GM23338 (cell line): ENCODE measurements at regions not wholly inside any gene's neighbourhood (a gene's known extent, or its start where the extent isn't known, plus 50 kb on each side); places are given as distances from the start of the nearest gene placed in this dataset.
A peak's percentile ranks its signal among the peaks of the same experiment; 100 is the strongest.

Experiments
- ATAC-seq: fragments of 200-7000 bp; cut with Tn5 transposase; 3 replicates; pipeline ENCODE4 v1.9.1; 2020
- DNase-seq: peaks from one replicate; pipeline ENCODE4 v3.0.0-alpha.2; 2015; ENCODE audit warnings: low spot score
- H2AFZ ChIP-seq: fragments of 200-600 bp; sonication (generic); 2 replicates; pipeline ENCODE4 v1.8.0; 2016; ENCODE audit warnings: antibody characterized with exemption, mild to moderate bottlenecking, moderate library complexity
- H3F3A ChIP-seq: fragments of 200-600 bp; sonication (generic); replicated peaks from 2 replicates; pipeline ENCODE4 v1.8.0; 2017; ENCODE audit warnings: antibody characterized with exemption, mixed run types, low read depth
- H3K27ac ChIP-seq: fragments of 200-600 bp; sonication (generic); 2 replicates; pipeline ENCODE4 v1.6.1; 2016; ENCODE audit warnings: low read depth
- H3K27me3 ChIP-seq: fragments of 200-600 bp; sonication (generic); 2 replicates; pipeline ENCODE4 v1.8.0; 2016; ENCODE audit warnings: mild to moderate bottlenecking, mixed run types, moderate library complexity; ENCODE audit not compliant: insufficient read depth
- H3K36me3 ChIP-seq: fragments of 200-600 bp; sonication (generic); 2 replicates; pipeline ENCODE4 v1.8.0; 2016; ENCODE audit warnings: mild to moderate bottlenecking; ENCODE audit not compliant: insufficient read depth
- H3K4me1 ChIP-seq: fragments of 200-600 bp; sonication (generic); 2 replicates; pipeline ENCODE4 v1.8.0; 2016; ENCODE audit warnings: mild to moderate bottlenecking, moderate library complexity; ENCODE audit not compliant: insufficient read depth
- H3K4me2 ChIP-seq: fragments of 200-600 bp; sonication (generic); 2 replicates; pipeline ENCODE4 v1.7.1; 2017; ENCODE audit warnings: mixed run types
- H3K4me3 ChIP-seq: fragments of 200-600 bp; sonication (generic); 2 replicates; pipeline ENCODE4 v1.6.1; 2016; ENCODE audit warnings: mixed run types
- H3K79me2 ChIP-seq: fragments of 200-600 bp; sonication (generic); replicated peaks from 2 replicates; pipeline ENCODE4 v1.8.0; 2017; ENCODE audit warnings: mild to moderate bottlenecking; ENCODE audit not compliant: insufficient read depth
- H3K9me2 ChIP-seq: fragments of 200-600 bp; sonication (generic); 2 replicates; pipeline ENCODE4 v1.8.0; 2017; ENCODE audit not compliant: insufficient read depth
- H4K20me1 ChIP-seq: fragments of 200-600 bp; sonication (generic); replicated peaks from 2 replicates; pipeline ENCODE4 v1.8.0; 2017; ENCODE audit warnings: mild to moderate bottlenecking; ENCODE audit not compliant: insufficient read depth
- H3K27ac Mint-ChIP-seq: 2 replicates; pipeline ENCODE4 v1.8.0; 2020; ENCODE audit warnings: inconsistent platforms, mild to moderate bottlenecking, moderate library complexity, mixed read lengths
- H3K27me3 Mint-ChIP-seq: 3 replicates; pipeline ENCODE4 v1.8.0; 2022; ENCODE audit warnings: low read depth, mild to moderate bottlenecking, moderate library complexity, mixed read lengths, inconsistent platforms; ENCODE audit not compliant: insufficient read depth, poor library complexity
- H3K36me3 Mint-ChIP-seq: 3 replicates; pipeline ENCODE4 v1.8.0; 2021; ENCODE audit warnings: low read depth, mild to moderate bottlenecking, inconsistent platforms, moderate library complexity, mixed read lengths
- H3K4me1 Mint-ChIP-seq: 3 replicates; pipeline ENCODE4 v1.8.0; 2020; ENCODE audit warnings: mild to moderate bottlenecking, inconsistent platforms, mixed read lengths
- H3K4me3 Mint-ChIP-seq: 3 replicates; pipeline ENCODE4 v1.8.0; 2021; ENCODE audit warnings: moderate library complexity, mild to moderate bottlenecking, inconsistent platforms, mixed read lengths
- H3K9me3 Mint-ChIP-seq: 3 replicates; pipeline ENCODE4 v1.8.0; 2020; ENCODE audit warnings: moderate library complexity, mild to moderate bottlenecking, inconsistent platforms, mixed read lengths
- CREB1 ChIP-seq: fragments of 250-450 bp; sonication (Bioruptor Pico); IDR thresholded peaks from 2 replicates; pipeline ENCODE4 v1.5.0; 2020; ENCODE audit warnings: low read depth, mild to moderate bottlenecking, moderate library complexity
- EZH2 ChIP-seq: fragments of 200-600 bp; sonication (generic); IDR thresholded peaks from one replicate; pipeline ENCODE4 v1.8.0; 2017; ENCODE audit warnings: antibody characterized with exemption, mild to moderate bottlenecking, low read depth; ENCODE audit not compliant: unreplicated experiment
- JUNB ChIP-seq: IDR thresholded peaks from one replicate; pipeline ENCODE4 v1.6.1; 2016; ENCODE audit warnings: antibody characterized with exemption; ENCODE audit not compliant: unreplicated experiment
- NANOG ChIP-seq: IDR thresholded peaks from 2 replicates; pipeline ENCODE4 v1.6.1; 2016; ENCODE audit warnings: antibody characterized with exemption, borderline replicate concordance
- POLR2AphosphoS5 ChIP-seq: IDR thresholded peaks from 2 replicates; pipeline ENCODE4 v1.6.1; 2016; ENCODE audit warnings: antibody characterized with exemption, low read depth
- STAT1 ChIP-seq: IDR thresholded peaks from one replicate; pipeline ENCODE4 v1.6.1; 2016; ENCODE audit warnings: antibody characterized with exemption; ENCODE audit not compliant: unreplicated experiment
- ZNF114 ChIP-seq: fragments of 250-450 bp; sonication (Bioruptor Pico); IDR thresholded peaks from 2 replicates; pipeline ENCODE4 v1.5.0; 2020; ENCODE audit warnings: mild to moderate bottlenecking, moderate library complexity
- ZNF331 ChIP-seq: fragments of 250-450 bp; sonication (Bioruptor Pico); IDR thresholded peaks from 2 replicates; pipeline ENCODE4 v1.5.0; 2020; ENCODE audit warnings: low read depth, mild to moderate bottlenecking, moderate library complexity
- TF ChIP-seq, protein P1 (sequence below): fragments of 250-450 bp; sonication (Bioruptor Pico); IDR thresholded peaks from 2 replicates; pipeline ENCODE4 v1.5.0; 2020; ENCODE audit warnings: mild to moderate bottlenecking, moderate library complexity
- TF ChIP-seq, protein P2 (sequence below): IDR thresholded peaks from one replicate; pipeline ENCODE4 v1.6.1; 2018; ENCODE audit warnings: antibody characterized with exemption; ENCODE audit not compliant: unreplicated experiment
- TF ChIP-seq, protein P3 (sequence below): IDR thresholded peaks from 2 replicates; pipeline ENCODE4 v1.6.1; 2016; ENCODE audit warnings: antibody characterized with exemption

DNA sequence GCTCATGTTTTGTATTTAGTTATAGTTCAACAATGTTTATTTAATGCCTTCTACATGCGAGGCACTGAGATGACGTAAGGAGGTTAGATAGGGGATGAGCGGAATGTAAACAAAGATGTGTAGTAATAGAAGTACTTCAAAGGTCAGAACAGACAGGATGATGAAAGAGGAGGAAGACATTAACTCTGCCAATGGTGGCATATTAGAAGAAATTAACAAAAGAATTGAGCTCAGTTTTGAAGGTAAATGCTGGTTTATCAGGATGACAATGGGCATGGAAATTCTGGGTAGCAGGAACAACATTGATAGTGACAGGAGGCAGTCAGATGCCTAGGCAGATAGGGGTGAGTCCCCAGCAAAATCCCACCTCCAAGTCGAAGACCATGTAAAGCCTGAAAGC lies 62.3 kb upstream of the PGRMC2 start:
- peak overlapping the region; percentile 21 for H3K4me2 ChIP-seq
- H3K27ac Mint-ChIP-seq: no peak overlapping the region
- no peak; the same call in 2 of the 3 replicates for ATAC-seq

DNA sequence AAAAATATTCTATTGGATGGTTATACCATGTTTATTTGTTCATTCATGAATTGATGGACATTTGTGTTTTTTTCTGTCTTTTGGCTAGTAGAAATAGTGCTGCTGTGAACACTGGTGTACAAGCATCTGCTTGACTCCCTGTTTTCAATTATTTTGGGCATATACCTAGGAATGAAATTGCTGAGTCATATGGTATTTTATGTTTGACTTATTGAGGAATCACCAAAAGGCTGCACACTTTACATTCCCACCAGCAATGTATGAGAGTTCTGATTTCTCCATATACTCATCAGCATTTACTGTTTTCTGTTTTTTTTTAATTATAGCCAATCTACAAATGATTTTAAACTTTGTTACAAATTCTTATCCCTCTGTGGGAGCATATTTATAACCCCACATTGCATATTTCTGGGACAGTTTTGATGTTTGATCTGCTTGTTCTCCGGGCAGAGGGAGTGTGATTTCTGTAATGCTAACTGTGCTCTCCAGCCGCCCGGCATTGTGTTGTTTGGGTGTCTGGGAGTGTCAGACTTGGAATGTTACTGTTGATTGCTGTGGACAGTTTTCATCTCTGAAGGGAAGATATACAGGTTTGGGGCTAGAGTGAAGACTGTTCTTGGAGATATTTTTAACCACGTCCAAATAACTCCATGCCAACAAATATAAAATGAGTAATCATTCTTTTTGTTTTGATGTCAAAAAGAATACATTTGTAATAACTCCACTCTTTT lies 60.5 kb upstream of the PGRMC2 start:
- DNase-seq (no peak), ATAC-seq (no peak)
- Histone ChIP-seq H4K20me1 (no peaks in the 10 kb centered on the region), H3K4me1 (peaks cover 16% of the 10 kb centered on the region), H3K27me3 (no peaks in the 10 kb centered on the region), H3K4me2 (no peak overlapping the region), H3K4me3 (no peak overlapping the region), H3K36me3 (no peaks in the 10 kb centered on the region), H3K27ac (no peak overlapping the region), H3F3A (no peaks in the 10 kb centered on the region), H2AFZ (no peak overlapping the region), H3K9me2 (no peaks in the 10 kb centered on the region; the same call in 1 of the 2 replicates), H3K79me2 (no peaks in the 10 kb centered on the region)
- H3K4me3 Mint-ChIP-seq: no peak overlapping the region
- peak overlapping the region; percentile 56 for H3K27ac Mint-ChIP-seq
- no peaks in the 10 kb centered on the region for H3K36me3 Mint-ChIP-seq
- H3K27me3 Mint-ChIP-seq: no peaks in the 10 kb centered on the region
- H3K9me3 Mint-ChIP-seq: no peaks in the 10 kb centered on the region
- peaks cover 19% of the 10 kb centered on the region for H3K4me1 Mint-ChIP-seq
- TF ChIP-seq NANOG (no peak), CREB1 (CRISPR knock-in tag) (no peak), EZH2 (no peak), POLR2AphosphoS5 (no peak), ZNF114 (CRISPR knock-in tag) (no peak), ZNF331 (CRISPR knock-in tag) (no peak), STAT1 (no peak), JUNB (no peak)
- TF ChIP-seq, protein P1, sequence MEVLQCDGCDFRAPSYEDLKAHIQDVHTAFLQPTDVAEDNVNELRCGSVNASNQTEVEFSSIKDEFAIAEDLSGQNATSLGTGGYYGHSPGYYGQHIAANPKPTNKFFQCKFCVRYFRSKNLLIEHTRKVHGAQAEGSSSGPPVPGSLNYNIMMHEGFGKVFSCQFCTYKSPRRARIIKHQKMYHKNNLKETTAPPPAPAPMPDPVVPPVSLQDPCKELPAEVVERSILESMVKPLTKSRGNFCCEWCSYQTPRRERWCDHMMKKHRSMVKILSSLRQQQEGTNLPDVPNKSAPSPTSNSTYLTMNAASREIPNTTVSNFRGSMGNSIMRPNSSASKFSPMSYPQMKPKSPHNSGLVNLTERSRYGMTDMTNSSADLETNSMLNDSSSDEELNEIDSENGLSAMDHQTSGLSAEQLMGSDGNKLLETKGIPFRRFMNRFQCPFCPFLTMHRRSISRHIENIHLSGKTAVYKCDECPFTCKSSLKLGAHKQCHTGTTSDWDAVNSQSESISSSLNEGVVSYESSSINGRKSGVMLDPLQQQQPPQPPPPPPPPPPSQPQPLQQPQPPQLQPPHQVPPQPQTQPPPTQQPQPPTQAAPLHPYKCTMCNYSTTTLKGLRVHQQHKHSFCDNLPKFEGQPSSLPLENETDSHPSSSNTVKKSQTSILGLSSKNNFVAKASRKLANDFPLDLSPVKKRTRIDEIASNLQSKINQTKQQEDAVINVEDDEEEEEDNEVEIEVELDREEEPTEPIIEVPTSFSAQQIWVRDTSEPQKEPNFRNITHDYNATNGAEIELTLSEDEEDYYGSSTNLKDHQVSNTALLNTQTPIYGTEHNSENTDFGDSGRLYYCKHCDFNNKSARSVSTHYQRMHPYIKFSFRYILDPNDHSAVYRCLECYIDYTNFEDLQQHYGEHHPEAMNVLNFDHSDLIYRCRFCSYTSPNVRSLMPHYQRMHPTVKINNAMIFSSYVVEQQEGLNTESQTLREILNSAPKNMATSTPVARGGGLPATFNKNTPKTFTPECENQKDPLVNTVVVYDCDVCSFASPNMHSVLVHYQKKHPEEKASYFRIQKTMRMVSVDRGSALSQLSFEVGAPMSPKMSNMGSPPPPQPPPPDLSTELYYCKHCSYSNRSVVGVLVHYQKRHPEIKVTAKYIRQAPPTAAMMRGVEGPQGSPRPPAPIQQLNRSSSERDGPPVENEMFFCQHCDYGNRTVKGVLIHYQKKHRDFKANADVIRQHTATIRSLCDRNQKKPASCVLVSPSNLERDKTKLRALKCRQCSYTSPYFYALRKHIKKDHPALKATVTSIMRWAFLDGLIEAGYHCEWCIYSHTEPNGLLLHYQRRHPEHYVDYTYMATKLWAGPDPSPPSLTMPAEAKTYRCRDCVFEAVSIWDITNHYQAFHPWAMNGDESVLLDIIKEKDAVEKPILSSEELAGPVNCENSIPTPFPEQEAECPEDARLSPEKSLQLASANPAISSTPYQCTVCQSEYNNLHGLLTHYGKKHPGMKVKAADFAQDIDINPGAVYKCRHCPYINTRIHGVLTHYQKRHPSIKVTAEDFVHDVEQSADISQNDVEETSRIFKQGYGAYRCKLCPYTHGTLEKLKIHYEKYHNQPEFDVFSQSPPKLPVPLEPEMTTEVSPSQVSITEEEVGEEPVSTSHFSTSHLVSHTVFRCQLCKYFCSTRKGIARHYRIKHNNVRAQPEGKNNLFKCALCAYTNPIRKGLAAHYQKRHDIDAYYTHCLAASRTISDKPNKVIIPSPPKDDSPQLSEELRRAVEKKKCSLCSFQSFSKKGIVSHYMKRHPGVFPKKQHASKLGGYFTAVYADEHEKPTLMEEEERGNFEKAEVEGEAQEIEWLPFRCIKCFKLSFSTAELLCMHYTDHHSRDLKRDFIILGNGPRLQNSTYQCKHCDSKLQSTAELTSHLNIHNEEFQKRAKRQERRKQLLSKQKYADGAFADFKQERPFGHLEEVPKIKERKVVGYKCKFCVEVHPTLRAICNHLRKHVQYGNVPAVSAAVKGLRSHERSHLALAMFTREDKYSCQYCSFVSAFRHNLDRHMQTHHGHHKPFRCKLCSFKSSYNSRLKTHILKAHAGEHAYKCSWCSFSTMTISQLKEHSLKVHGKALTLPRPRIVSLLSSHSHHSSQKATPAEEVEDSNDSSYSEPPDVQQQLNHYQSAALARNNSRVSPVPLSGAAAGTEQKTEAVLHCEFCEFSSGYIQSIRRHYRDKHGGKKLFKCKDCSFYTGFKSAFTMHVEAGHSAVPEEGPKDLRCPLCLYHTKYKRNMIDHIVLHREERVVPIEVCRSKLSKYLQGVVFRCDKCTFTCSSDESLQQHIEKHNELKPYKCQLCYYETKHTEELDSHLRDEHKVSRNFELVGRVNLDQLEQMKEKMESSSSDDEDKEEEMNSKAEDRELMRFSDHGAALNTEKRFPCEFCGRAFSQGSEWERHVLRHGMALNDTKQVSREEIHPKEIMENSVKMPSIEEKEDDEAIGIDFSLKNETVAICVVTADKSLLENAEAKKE (CRISPR knock-in tag): no peak
- TF ChIP-seq, protein P2, sequence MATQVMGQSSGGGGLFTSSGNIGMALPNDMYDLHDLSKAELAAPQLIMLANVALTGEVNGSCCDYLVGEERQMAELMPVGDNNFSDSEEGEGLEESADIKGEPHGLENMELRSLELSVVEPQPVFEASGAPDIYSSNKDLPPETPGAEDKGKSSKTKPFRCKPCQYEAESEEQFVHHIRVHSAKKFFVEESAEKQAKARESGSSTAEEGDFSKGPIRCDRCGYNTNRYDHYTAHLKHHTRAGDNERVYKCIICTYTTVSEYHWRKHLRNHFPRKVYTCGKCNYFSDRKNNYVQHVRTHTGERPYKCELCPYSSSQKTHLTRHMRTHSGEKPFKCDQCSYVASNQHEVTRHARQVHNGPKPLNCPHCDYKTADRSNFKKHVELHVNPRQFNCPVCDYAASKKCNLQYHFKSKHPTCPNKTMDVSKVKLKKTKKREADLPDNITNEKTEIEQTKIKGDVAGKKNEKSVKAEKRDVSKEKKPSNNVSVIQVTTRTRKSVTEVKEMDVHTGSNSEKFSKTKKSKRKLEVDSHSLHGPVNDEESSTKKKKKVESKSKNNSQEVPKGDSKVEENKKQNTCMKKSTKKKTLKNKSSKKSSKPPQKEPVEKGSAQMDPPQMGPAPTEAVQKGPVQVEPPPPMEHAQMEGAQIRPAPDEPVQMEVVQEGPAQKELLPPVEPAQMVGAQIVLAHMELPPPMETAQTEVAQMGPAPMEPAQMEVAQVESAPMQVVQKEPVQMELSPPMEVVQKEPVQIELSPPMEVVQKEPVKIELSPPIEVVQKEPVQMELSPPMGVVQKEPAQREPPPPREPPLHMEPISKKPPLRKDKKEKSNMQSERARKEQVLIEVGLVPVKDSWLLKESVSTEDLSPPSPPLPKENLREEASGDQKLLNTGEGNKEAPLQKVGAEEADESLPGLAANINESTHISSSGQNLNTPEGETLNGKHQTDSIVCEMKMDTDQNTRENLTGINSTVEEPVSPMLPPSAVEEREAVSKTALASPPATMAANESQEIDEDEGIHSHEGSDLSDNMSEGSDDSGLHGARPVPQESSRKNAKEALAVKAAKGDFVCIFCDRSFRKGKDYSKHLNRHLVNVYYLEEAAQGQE: no peak
- TF ChIP-seq, protein P3, sequence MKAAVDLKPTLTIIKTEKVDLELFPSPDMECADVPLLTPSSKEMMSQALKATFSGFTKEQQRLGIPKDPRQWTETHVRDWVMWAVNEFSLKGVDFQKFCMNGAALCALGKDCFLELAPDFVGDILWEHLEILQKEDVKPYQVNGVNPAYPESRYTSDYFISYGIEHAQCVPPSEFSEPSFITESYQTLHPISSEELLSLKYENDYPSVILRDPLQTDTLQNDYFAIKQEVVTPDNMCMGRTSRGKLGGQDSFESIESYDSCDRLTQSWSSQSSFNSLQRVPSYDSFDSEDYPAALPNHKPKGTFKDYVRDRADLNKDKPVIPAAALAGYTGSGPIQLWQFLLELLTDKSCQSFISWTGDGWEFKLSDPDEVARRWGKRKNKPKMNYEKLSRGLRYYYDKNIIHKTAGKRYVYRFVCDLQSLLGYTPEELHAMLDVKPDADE: no peak

More for the DNA sequence above, 62.3 kb upstream of the PGRMC2 start:
- H3K36me3 Mint-ChIP-seq: no peaks in the 10 kb centered on the region
- Histone ChIP-seq H4K20me1 (no peaks in the 10 kb centered on the region), H3F3A (no peaks in the 10 kb centered on the region), H2AFZ (no peak overlapping the region), H3K36me3 (no peaks in the 10 kb centered on the region), H3K27me3 (no peaks in the 10 kb centered on the region), H3K79me2 (no peaks in the 10 kb centered on the region), H3K27ac (no peak overlapping the region), H3K4me1 (peaks cover 24% of the 10 kb centered on the region), H3K9me2 (no peaks in the 10 kb centered on the region; the same call in 1 of the 2 replicates), H3K4me3 (no peak overlapping the region)
- H3K9me3 Mint-ChIP-seq: no peaks in the 10 kb centered on the region
- no peak overlapping the region for H3K4me3 Mint-ChIP-seq
- no peak for TF ChIP-seq ZNF331 (CRISPR knock-in tag)
- peak; percentile 98 for TF ChIP-seq NANOG
- DNase-seq: no peak
- H3K27me3 Mint-ChIP-seq: no peaks in the 10 kb centered on the region
- H3K4me1 Mint-ChIP-seq: peaks cover 28% of the 10 kb centered on the region
